CD4-positive, alpha-beta T cell treated with Interleukin-2 at 100 ng/mL for 4 hours (primary cell): ENCODE measurements at regions not wholly inside any gene's neighbourhood (a gene's known extent, or its start where the extent isn't known, plus 50 kb on each side); places are given as distances from the start of the nearest gene placed in this dataset.
"Not testable (repeated sequence)": the region's sequence is repeated elsewhere in the genome, so short reads cannot be mapped to it uniquely, and the experiment has no call there.

Experiments
- DNase-seq: peaks from one replicate; pipeline ENCODE4 v3.0.0-alpha.2; 2020; ENCODE audit warnings: low spot score

DNA sequence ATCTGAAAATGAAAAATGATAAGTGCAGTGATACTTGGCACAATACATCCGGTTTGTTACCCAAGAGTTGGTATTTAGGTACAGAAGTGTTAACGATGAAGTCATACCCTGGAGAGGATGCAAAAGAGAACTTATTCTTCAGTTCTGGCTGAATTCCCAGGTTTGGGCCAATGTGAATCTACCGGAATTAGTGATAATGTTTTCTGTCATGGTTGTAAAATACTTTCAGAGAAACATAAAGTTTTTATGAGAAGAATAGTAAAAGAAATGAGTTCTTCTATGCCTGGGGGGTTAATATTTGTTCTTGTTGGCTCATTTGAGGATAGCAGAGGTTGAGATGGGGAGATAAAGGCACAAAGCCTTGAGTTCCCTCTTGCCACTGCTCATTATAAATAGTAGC, 509.9 kb upstream of the POU3F2 start:
- DNase-seq: no peak

DNA sequence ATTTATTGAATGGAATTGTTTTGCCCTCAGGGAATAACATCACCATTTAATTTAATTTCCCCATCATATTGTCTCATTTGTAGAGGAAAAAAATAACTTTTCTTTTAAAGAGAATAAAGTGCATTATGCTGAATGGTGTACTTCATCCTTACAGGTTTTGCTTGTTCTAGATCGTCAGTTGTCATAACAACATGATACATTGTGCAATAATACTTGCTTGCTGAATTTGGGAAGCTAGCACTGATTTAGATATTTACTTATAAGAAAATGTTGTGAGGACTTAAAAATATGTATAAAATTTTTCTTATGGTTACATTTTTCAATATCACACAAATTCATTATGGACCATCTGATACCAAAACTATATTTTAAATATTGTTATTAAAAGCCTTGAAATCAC, 509.0 kb upstream of the POU3F2 start:
- no peak for DNase-seq

DNA sequence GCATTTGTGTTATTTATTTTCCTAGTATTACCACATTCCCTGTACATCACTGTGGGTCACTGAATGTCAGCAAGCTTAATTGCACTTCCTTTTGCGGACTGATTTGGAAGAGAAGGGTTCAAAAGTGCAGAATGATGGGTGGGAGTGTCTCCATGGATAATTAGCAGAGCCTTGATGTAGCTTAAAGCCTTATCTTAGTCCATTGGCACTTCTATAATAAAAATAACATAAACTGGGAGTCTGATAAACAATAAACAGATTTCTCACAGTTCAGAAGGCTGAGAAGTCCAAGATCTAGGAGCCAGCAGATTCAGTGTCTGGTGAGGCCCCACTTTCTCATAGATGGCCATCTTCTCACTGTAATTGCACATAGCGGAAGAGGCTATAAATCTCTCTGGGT, 501.1 kb upstream of the POU3F2 start:
- DNase-seq: no peak

DNA sequence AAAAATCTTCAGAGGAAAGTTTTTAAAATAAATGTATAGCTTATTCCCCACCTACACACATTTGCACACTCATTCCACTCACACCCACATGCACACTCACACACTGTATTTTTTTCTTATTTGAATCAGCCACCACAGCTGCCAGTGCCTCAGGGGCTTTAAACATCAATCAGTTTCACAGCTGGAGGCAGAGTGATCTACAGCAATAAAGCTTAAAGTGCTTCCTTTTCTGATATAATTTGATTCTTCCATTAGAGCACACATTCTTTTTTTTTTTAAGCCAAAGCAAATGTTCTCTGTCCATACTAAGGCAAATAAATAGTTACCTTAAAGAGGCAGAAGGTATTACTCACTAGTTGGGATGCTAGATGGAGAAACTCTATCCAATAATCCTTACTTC, 498.8 kb upstream of the POU3F2 start:
- no peak for DNase-seq

DNA sequence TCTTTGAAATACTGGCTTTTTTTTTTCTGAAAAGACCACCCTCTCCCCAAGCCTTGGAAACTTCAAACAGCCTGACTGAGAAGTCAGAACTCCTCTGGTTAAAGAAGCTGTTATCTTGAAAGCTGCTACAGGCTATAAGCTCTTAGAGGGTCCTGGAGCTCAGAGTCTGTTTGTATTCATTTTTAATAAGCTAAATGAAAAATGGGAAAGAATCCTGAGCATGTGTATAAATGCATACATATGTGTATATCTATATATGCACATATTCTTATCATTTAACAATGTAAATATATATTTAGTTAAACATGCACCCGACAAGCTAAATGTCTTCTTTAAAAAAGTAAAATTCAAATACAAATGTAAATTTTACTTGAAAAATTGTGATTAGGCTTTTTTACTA, 494.9 kb upstream of the POU3F2 start:
- DNase-seq: no peak

DNA sequence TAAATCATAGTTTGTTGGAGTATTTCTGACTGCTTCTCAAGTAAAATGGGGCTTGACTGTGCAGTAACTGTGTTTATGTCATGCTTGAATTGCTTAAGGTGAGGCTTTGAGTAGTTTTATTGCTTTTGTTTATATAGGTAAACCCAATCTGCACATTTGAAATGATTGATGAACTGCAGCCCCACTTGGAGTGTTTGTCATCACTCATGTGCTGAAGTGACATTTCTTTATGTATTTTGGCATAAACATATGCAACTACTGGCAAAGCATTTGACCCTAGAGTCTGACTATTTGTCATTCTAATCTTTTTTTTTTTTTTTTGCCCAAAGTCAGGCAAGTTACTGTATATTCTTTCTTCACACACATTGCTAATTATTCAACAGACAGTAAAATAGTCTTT, 491.4 kb upstream of the POU3F2 start:
- no peak for DNase-seq

DNA sequence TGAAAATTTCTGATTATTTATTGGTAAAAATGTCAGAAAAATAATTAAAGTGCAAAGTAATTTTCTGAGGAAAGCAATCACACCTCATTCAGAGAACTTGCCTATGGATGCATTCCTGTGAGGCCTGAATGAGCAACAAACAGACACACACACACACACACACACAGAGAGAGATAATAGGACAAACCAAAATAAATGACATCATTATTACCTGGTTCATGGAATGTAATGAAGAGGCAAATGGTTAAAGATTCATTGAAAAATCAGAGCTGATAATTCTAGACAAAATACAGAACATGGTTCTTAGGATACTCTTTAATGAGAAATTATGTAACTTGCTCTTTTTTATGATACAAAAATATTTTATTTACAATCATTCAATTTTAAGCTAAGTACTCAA, 490.6 kb upstream of the POU3F2 start:
- no peak for DNase-seq

DNA sequence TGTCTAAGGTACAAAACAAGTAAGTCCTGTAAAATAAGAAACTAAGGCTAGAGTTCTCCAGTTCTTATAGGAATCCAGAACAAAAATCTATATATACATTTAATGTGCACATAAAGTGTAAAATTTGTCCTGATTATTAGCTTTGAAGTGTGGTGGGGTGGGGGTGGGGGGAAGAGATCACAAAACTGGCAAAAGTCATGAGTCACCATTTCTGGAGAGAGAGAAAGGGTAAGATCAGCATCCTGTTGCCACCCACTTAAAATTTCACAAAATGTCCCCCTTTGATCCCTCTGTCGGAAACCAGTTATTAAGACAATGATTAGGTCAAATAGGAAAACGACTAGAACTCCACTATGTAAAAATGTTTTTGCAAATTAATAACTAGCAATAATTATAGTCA, 482.0 kb upstream of the POU3F2 start:
- no peak for DNase-seq

DNA sequence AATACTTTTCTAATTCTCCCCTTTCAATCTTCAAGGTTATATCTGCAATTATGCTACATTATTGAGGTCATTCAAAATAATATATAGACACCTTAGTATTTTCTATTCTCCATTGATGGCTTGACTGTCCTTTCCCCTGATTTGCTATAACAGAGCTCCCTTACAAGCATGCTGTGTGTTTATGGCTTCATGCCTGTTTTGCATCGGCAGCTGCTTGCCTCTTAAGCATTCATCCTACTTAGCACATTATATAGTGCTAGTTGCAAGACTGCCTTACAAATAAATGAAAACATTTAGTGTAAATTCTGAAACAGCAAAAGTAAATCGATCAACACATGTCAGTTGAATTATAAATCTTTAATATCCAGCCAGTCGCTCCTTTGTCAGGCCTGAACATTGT, 476.2 kb upstream of the POU3F2 start:
- no peak for DNase-seq

DNA sequence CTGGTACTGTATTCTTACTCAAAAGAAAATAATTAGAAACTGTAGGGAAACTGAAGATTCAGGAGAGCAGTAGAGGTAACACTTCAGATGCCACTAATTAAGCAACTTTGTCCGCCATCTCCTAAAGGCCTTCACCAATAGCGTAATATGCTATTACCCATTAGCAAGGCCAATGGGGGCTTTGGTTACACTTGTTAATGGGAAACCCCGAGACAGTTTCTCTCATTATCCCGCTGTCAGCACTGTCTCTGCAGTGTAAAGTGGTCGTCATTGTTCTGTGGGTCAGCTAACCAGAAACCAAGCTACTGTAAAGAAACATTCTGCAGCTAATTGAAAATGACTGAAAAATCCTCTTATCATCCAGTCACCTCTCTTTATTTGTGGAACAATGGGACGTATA, 468.0 kb upstream of the POU3F2 start:
- DNase-seq: no peak

DNA sequence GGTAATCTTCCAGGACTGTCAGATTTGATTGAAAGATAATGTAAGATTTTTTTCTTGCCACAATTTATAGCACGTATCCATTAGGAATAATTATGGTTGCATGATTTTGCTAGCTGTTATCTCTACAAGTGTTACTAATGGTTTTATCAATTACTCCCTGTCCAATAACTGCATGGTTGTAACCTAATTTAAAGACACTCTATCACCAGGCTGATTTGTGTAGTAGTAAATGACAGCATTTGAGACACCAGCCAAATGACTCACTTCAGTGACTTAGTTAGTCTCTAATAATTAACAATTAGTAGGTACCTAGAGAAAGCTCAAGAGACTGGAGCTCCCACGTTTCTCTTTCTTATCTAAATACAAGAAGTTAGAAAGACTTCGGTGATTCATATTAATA, 453.8 kb upstream of the POU3F2 start:
- no peak for DNase-seq

DNA sequence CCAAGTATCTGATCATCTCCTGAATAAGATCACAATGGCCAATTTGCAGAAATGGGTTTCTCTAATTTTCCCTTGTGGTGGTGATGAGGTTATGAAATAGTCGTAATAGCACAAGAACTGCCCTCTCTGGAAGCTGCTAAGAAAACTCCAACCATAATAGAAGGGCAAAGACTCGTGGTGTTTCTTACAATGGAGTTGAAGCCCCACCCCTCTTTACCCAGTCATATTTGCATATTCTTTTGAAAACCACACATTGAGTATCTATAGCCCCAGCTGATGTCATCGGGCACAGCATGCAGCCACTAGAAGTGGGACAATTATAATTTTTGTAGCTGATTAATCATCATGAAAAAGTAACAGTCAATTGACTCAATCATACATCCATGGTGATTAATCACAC, 452.1 kb upstream of the POU3F2 start:
- no peak for DNase-seq

DNA sequence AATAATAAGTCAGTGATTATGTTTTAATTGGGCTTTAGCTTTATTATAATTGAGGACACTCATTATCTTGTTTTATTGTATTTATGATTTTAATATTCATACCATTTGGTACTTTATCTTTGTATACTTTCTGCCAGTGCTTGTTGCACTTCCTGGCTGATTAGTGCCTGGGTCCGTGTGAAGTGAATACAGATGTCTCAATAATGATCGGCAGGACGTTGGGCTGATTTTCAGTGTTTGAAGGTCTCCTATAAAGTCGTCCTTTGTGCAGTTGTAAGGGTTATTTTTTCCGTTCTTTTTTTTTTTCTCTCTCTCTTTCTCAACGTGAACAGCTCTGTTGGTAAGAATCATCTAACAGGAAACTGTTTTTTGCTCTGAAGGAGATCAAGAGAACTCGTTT, 450.0 kb upstream of the POU3F2 start:
- DNase-seq: no peak

DNA sequence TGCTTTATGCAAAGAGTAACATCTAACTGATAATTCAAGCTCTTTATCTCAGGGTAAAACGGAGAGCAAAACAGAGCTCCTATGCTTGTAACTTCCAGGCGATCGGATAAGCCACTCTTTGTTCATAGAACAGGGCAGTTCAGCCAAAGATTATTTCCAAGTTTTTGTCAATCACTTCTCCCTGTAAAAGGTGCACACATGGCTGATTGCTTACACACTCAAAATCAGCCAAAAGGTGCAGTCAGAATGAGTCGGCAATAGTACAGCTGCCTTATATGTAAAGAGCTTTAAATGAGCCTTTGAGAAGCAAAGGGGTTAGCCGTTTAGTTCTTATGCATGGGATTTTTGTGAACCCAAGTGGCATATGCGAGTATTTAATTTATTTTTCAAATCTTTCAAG, 449.6 kb upstream of the POU3F2 start:
- DNase-seq: no peak

DNA sequence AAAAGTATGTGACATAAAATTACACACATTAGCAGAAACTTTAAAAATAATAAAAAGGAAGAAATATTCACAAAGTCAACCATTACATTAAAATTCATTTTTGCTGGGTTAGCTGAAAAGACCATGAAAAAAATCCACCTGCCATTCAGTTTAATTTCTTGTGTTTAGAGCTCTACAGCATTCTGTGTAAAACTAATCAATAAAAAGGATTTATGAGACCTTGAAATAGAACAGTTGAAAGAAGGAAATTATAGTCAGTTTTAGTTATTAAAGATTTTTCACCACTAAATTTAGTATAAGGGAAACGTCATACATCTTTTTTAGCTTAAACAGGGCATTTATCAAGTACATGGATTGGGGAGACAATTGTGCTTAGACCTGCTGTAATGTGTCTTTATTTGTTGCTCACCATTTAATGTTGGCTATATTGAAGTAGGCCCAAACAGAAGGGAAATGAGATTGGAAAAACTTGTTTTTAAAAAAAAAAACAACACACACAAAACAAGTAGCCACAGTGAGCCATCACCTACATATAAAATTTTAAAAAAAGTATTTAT, 438.7 kb upstream of the POU3F2 start:
- DNase-seq: no peak

DNA sequence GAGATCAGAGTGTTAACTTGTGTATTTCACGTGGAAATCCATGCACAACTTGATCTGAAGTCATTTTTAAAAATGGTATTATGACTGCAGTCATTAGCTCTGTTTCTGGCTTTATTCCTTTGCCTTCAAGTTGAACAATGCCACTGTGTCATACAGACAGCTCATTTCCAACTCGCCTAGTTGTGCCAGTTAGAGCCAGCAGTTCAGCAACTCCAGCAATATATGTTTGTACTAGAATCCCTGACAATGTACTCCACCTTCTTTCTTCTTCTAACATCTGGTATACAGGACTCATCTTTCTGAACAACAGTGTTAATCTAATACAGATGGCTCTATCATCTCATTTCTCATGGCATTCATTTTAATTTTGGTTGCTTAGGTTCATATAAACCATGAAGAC, 418.3 kb upstream of the POU3F2 start:
- DNase-seq: no peak

DNA sequence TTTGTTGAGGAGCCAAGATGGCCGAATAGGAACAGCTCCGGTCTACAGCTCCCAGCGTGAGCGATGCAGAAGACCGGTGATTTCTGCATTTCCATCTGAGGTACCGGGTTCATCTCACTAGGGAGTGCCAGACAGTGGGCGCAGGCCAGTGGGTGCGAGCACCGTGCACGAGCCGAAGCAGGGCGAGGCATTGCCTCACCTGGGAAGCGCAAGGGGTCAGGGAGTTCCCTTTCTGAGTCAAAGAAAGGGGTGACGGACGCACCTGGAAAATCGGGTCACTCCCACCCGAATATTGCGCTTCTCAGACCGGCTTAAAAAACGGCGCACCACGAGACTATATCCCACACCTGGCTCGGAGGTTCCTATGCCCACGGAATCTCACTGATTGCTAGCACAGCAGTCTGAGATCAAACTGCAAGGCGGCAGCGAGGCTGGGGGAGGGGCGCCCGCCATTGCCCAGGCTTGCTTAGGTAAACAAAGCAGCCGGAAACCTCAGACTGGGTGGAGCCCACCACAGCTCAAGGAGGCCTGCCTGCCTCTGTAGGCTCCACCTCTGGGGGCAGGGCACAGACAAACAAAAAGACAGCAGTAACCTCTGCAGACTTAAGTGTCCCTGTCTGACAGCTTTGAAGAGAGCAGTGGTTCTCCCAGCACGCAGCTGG, 417.7 kb upstream of the POU3F2 start:
- not testable (repeated sequence) for DNase-seq

DNA sequence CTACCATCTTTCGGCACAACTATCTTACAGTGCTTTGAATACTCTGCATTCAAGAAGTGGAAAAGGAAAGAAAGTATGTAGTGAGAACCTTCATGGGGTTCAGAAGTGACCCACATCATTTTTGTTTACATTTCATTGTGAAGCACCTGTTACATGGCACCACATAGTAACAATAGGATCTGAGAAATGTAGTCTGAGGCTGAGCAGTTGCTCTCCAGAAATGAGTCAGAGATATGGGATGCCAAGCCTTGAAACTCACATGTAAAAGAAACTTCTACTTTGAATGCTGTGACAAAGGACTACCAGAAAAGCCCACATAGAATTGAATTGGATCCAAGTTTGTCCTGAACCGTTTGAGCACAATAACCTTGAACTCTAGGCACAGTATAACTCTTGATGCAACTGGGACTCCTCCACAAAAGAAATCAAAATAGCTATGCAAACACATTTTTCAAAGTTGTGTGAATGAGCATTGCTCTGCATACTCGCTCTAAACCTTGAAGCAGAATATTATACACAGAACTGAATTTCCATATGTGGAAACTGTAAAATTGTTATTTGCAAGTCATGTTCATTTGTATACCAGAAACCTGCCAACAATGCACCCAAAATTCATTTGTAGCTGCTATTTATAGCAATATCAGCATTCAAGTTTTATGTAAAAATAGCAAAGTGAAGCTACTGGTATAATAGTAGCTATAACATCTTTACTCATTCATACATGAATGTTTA, 400.9 kb upstream of the POU3F2 start:
- DNase-seq: no peak

DNA sequence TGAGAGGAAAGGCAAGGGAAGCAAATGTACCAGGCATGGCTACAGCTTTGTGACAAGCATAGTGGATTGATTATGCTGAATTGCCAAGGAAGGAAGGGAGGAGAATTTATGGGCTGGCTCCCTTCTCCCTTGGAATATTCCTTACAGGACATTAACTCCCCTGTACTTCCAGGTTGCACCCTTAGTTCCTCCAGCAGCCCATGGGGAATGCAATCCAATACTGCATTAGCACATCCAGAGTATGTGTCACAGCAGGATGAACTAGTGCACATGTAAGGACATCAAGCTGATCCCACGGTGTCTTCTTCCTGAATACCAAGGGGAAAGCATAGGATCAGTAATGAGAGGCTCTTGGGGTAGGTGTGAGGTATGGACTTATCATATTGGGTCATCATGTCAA, 390.7 kb upstream of the POU3F2 start:
- no peak for DNase-seq

DNA sequence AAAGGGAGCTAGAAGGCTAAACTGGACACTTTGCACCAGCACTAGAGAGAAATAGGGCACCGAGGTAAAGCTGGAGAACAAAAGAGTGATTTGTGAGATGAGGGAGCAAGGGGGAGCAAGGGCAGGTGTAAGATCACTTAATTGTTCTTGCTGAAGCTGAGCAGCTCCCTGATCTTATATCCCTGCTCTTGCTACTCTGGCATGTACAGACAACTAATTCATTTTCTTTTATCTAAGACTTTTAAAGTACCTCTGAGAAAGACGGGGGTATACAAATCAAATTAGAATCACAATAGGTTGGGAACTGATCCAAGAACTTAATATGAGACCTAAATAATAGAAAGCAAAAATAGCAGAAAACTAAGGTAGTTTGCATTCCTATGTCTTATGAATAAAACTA, 381.7 kb upstream of the POU3F2 start:
- no peak for DNase-seq

DNA sequence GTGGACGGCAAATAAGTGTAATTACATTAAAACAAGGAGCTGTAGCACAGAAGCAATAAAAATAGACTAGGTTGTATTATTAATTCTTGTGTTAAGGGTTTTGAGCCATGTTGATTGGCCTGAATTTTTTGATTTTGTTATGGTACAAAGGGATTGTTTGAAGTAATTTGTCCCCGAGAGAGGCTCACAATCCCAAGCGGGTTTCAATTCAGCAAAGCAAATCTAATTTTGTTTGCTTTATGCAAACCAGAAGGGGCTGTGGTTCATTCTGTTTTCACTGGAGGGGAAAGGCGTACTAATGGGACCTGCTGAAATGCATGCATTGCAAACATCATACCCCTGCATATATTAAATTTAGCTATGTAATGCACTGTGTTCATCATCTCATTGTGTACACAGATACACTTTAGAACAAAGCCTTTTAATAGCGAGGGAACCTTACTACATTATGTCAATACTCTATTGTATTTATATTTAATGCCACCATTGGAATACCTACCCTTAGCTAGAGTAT, 379.5 kb upstream of the POU3F2 start:
- no peak for DNase-seq

DNA sequence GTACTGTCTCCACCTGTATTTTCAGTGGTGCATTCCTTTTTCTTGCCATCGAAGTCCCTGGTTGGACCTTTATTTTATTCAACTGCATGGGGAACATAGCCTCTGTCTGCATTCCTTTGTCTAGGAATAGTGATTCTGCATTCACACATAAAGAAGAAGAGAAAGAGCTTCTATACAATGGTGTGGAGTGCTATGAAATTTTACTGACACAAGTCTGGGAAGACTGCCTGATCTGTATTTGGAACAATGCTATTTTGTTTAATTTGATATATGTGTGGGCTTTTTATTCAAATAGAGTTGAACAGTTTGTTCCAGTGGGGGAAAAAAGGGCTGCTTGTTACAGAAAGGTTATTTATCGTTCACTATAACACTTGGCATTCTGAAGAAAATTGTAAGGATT, 375.7 kb upstream of the POU3F2 start:
- DNase-seq: no peak
